ENCODE measurements at regions not wholly inside any gene's neighbourhood (a gene's known extent, or its start where the extent isn't known, plus 50 kb on each side); places are given as distances from the start of the nearest gene placed in this dataset.

GRCh38 chr18:24543086-24543794 lies 82.8 kb downstream of the HRH4 start:
- WGBS: 71% methylated on average over 4 of the region's 4 CpGs
- H3K36me3 ChIP-seq (ENCODE audit: control insufficient read depth in 4 of 4, insufficient read depth in 3 of 4, low read depth in 1 of 4, low read length in 3 of 4): no peaks in the 10 kb centered on the region
- no peak for TF ChIP-seq HNF4G (IDR thresholded peaks at IDR 0.05)
- no peak for TF ChIP-seq NR2F2 (IDR thresholded peaks at IDR 0.05)
- no peak for TF ChIP-seq EGR1 (IDR thresholded peaks at IDR 0.05; ENCODE audit: low read depth in 2 of 2)
- TF ChIP-seq GABPA (IDR thresholded peaks at IDR 0.05 in 1 of 2, conservative IDR thresholded peaks at IDR 0.05 in 1 of 2): no peak
- TF ChIP-seq FOXA1 (IDR thresholded peaks at IDR 0.05): no peak
- no peak for TF ChIP-seq TAF1 (conservative IDR thresholded peaks at IDR 0.05)
- no peak for TF ChIP-seq REST (IDR thresholded peaks at IDR 0.05)
- no peak for TF ChIP-seq MAX (IDR thresholded peaks at IDR 0.05)
- TF ChIP-seq HNF4A (conservative IDR thresholded peaks at IDR 0.05): no peak
- no peak for TF ChIP-seq JUND (IDR thresholded peaks at IDR 0.05)
- no peak for TF ChIP-seq YY1 (IDR thresholded peaks at IDR 0.05)
- TF ChIP-seq SP1 (IDR thresholded peaks at IDR 0.05): no peak
- TF ChIP-seq RAD21 (IDR thresholded peaks at IDR 0.05): no peak
- TF ChIP-seq ZBTB33 (IDR thresholded peaks at IDR 0.05): no peak
- no peak for TF ChIP-seq ATF3 (IDR thresholded peaks at IDR 0.05)
- no peak for TF ChIP-seq RXRA (IDR thresholded peaks at IDR 0.05)
- TF ChIP-seq FOXA2 (IDR thresholded peaks at IDR 0.05): no peak
- TF ChIP-seq CTCF (IDR thresholded peaks at IDR 0.05; ENCODE audit: low read depth, low read length, missing input control): no peak
- H3K9ac ChIP-seq (ENCODE audit: low read depth in 1 of 2, low read length in 2 of 2): no peak overlapping the region
- H3K27ac ChIP-seq (ENCODE audit: low read depth in 1 of 2, low read length in 2 of 2): no peak overlapping the region
- DNase-seq (ENCODE audit: low spot score): no peak
- peaks cover 0 to 5% (median 0%) of the 10 kb centered on the region in 4 donors for H3K27me3 ChIP-seq (ENCODE audit: control insufficient read depth in 4 of 4, insufficient read depth in 4 of 4, low read length in 3 of 4)
- H3K4me3 ChIP-seq (ENCODE audit: low read depth in 1 of 3, low read length in 3 of 3): no peak overlapping the region
- no peaks in the 10 kb centered on the region for H3K9me3 ChIP-seq (ENCODE audit: control insufficient read depth in 4 of 4, low read length in 3 of 4)
- no peaks in the 10 kb centered on the region for H3K4me1 ChIP-seq (ENCODE audit: control insufficient read depth in 4 of 4, insufficient read depth in 4 of 4, low read length in 3 of 4)

Measured in liver (tissue), 8 donors.